ENCODE measurements at regions not wholly inside any gene's neighbourhood (a gene's known extent, or its start where the extent isn't known, plus 50 kb on each side); places are given as distances from the start of the nearest gene placed in this dataset.

- POLR2A ChIA-PET, result no interaction called here
- no peak for DNase-seq
- CTCF ChIA-PET, result no interaction called here
- H3K9me3 ChIP-seq (ENCODE audit: control extremely low read depth in 1 of 5, control insufficient read depth in 4 of 5, insufficient read depth in 2 of 5, low read depth in 1 of 5, low read length in 4 of 5), result no peaks in the 10 kb centered on the region
- no peaks in the 10 kb centered on the region for H3K27me3 ChIP-seq (replicated peaks in 2 of 5; ENCODE audit: control insufficient read depth in 4 of 5, insufficient read depth in 5 of 5, low read length in 4 of 5)
- no CpG with 5 or more reads among the region's 1 CpG for WGBS (ENCODE audit: insufficient coverage)
- H3K36me3 ChIP-seq (ENCODE audit: control insufficient read depth in 4 of 4, insufficient read depth in 4 of 4, low read length in 3 of 4), result no peaks in the 10 kb centered on the region
- no peak overlapping the region for H3K27ac ChIP-seq (ENCODE audit: insufficient read depth in 1 of 2, low read depth in 1 of 2, low read length in 2 of 2, poor library complexity in 1 of 2, severe bottlenecking in 2 of 2)
- no peak overlapping the region for H3K4me3 ChIP-seq (ENCODE audit: control insufficient read depth in 1 of 7, extremely low read depth in 1 of 7, insufficient read depth in 4 of 7, low read depth in 2 of 7, low read length in 6 of 7)
- no peaks in the 10 kb centered on the region for H3K4me1 ChIP-seq (ENCODE audit: control extremely low read depth in 1 of 4, control insufficient read depth in 4 of 4, insufficient read depth in 4 of 4, low read length in 3 of 4)
Observed at GRCh38 chr9:1591310-1591709, 423.8 kb upstream of the SMARCA2 start.

DNA sequence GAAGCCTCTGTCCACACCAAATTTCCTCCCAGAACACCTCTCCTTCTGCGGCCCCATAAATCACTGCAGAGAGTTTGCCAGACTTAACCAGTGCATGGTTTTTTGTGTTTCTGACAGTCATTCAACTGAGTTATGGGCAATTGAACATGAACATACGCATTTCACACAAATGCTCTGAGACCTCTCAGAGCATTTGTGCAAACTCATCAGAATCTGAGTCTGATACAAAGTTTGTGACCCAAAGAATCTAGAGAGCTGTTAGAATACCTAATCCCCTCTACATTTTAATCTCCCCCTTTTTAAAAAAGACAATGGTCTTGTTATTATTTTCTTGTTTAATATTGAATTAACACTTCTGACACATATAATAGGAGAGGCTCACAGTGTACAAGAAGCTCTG, 416.9 kb upstream of the SMARCA2 start:
- Histone ChIP-seq H3K4me3 (ENCODE audit: control insufficient read depth in 1 of 7, extremely low read depth in 1 of 7, insufficient read depth in 4 of 7, low read depth in 2 of 7, low read length in 6 of 7) (no peak overlapping the region), H3K36me3 (ENCODE audit: control insufficient read depth in 4 of 4, insufficient read depth in 4 of 4, low read length in 3 of 4) (no peaks in the 10 kb centered on the region), H3K27ac (ENCODE audit: insufficient read depth in 1 of 2, low read depth in 1 of 2, low read length in 2 of 2, poor library complexity in 1 of 2, severe bottlenecking in 2 of 2) (no peak overlapping the region), H3K4me1 (ENCODE audit: control extremely low read depth in 1 of 4, control insufficient read depth in 4 of 4, insufficient read depth in 4 of 4, low read length in 3 of 4) (no peaks in the 10 kb centered on the region), H3K9me3 (ENCODE audit: control extremely low read depth in 1 of 5, control insufficient read depth in 4 of 5, insufficient read depth in 2 of 5, low read depth in 1 of 5, low read length in 4 of 5) (no peaks in the 10 kb centered on the region), H3K27me3 (replicated peaks in 2 of 5; ENCODE audit: control insufficient read depth in 4 of 5, insufficient read depth in 5 of 5, low read length in 4 of 5) (peaks cover 0 to 13% (median 0%) of the 10 kb centered on the region in 5 experiments)
- CTCF ChIA-PET, result no interaction called here
- 100% methylated on average over 2 of the region's 2 CpGs for WGBS (ENCODE audit: insufficient coverage)
- POLR2A ChIA-PET, result no interaction called here
- DNase-seq, result no peak

GRCh38 chr9:1599961-1600360, 415.2 kb upstream of the SMARCA2 start:
- WGBS (ENCODE audit: insufficient coverage), result no CpG with 5 or more reads among the region's 2 CpGs
- no peaks in the 10 kb centered on the region for H3K9me3 ChIP-seq (ENCODE audit: control extremely low read depth in 1 of 5, control insufficient read depth in 4 of 5, insufficient read depth in 2 of 5, low read depth in 1 of 5, low read length in 4 of 5)
- CTCF ChIA-PET, result no interaction called here

GRCh38 chr9:1604942-1605560, 410.1 kb upstream of the SMARCA2 start:
- CTCF ChIA-PET, result no interaction called here
- POLR2A ChIA-PET, result no interaction called here
- DNase-seq, result peak; percentile 16 to 38 (median 37)
- Histone ChIP-seq H3K4me1 (ENCODE audit: control extremely low read depth in 1 of 4, control insufficient read depth in 4 of 4, insufficient read depth in 4 of 4, low read length in 3 of 4) (no peaks in the 10 kb centered on the region), H3K4me3 (ENCODE audit: control insufficient read depth in 1 of 7, extremely low read depth in 1 of 7, insufficient read depth in 4 of 7, low read depth in 2 of 7, low read length in 6 of 7) (no peak overlapping the region), H3K27ac (ENCODE audit: insufficient read depth in 1 of 2, low read depth in 1 of 2, low read length in 2 of 2, poor library complexity in 1 of 2, severe bottlenecking in 2 of 2) (no peak overlapping the region), H3K27me3 (replicated peaks in 2 of 5; ENCODE audit: control insufficient read depth in 4 of 5, insufficient read depth in 5 of 5, low read length in 4 of 5) (peaks cover 0 to 13% (median 0%) of the 10 kb centered on the region in 5 experiments), H3K36me3 (ENCODE audit: control insufficient read depth in 4 of 4, insufficient read depth in 4 of 4, low read length in 3 of 4) (no peaks in the 10 kb centered on the region), H3K9me3 (ENCODE audit: control extremely low read depth in 1 of 5, control insufficient read depth in 4 of 5, insufficient read depth in 2 of 5, low read depth in 1 of 5, low read length in 4 of 5) (no peaks in the 10 kb centered on the region)
- 65% methylated on average over 4 of the region's 5 CpGs for WGBS (ENCODE audit: insufficient coverage)

More at GRCh38 chr9:1599961-1600360, 415.2 kb upstream of the SMARCA2 start:
- peaks cover 0 to 16% (median 0%) of the 10 kb centered on the region in 5 experiments for H3K27me3 ChIP-seq (replicated peaks in 2 of 5; ENCODE audit: control insufficient read depth in 4 of 5, insufficient read depth in 5 of 5, low read length in 4 of 5)
- no peaks in the 10 kb centered on the region for H3K36me3 ChIP-seq (ENCODE audit: control insufficient read depth in 4 of 4, insufficient read depth in 4 of 4, low read length in 3 of 4)
- H3K4me1 ChIP-seq (ENCODE audit: control extremely low read depth in 1 of 4, control insufficient read depth in 4 of 4, insufficient read depth in 4 of 4, low read length in 3 of 4), result no peaks in the 10 kb centered on the region
- DNase-seq, result no peak
- no peak overlapping the region for H3K4me3 ChIP-seq (ENCODE audit: control insufficient read depth in 1 of 7, extremely low read depth in 1 of 7, insufficient read depth in 4 of 7, low read depth in 2 of 7, low read length in 6 of 7)
- POLR2A ChIA-PET, result no interaction called here
- no peak overlapping the region for H3K27ac ChIP-seq (ENCODE audit: insufficient read depth in 1 of 2, low read depth in 1 of 2, low read length in 2 of 2, poor library complexity in 1 of 2, severe bottlenecking in 2 of 2)

GRCh38 chr9:1606253-1606652, 408.9 kb upstream of the SMARCA2 start:
- H3K4me3 ChIP-seq (ENCODE audit: control insufficient read depth in 1 of 7, extremely low read depth in 1 of 7, insufficient read depth in 4 of 7, low read depth in 2 of 7, low read length in 6 of 7), result no peak overlapping the region
- no peaks in the 10 kb centered on the region for H3K4me1 ChIP-seq (ENCODE audit: control extremely low read depth in 1 of 4, control insufficient read depth in 4 of 4, insufficient read depth in 4 of 4, low read length in 3 of 4)
- 5% methylated on average over 3 of the region's 5 CpGs for WGBS (ENCODE audit: insufficient coverage)
- POLR2A ChIA-PET, result no interaction called here
- no peaks in the 10 kb centered on the region for H3K36me3 ChIP-seq (ENCODE audit: control insufficient read depth in 4 of 4, insufficient read depth in 4 of 4, low read length in 3 of 4)
- no peaks in the 10 kb centered on the region for H3K9me3 ChIP-seq (ENCODE audit: control extremely low read depth in 1 of 5, control insufficient read depth in 4 of 5, insufficient read depth in 2 of 5, low read depth in 1 of 5, low read length in 4 of 5)
- CTCF ChIA-PET, result interaction anchor here (0.7 kb wide), 1 partner anchor 596 kb away, joined by 3 read pairs; no protein-coding TSS in a partner anchor
- H3K27ac ChIP-seq (ENCODE audit: insufficient read depth in 1 of 2, low read depth in 1 of 2, low read length in 2 of 2, poor library complexity in 1 of 2, severe bottlenecking in 2 of 2), result no peak overlapping the region
- peak in 2 of 3 donors; percentile 15 to 37 for DNase-seq
- peaks cover 0 to 11% (median 0%) of the 10 kb centered on the region in 5 experiments for H3K27me3 ChIP-seq (replicated peaks in 2 of 5; ENCODE audit: control insufficient read depth in 4 of 5, insufficient read depth in 5 of 5, low read length in 4 of 5)

- peaks cover 0 to 7% (median 0%) of the 10 kb centered on the region in 5 experiments for H3K27me3 ChIP-seq (replicated peaks in 2 of 5; ENCODE audit: control insufficient read depth in 4 of 5, insufficient read depth in 5 of 5, low read length in 4 of 5)
- H3K36me3 ChIP-seq (ENCODE audit: control insufficient read depth in 4 of 4, insufficient read depth in 4 of 4, low read length in 3 of 4), result no peaks in the 10 kb centered on the region
- no peak for DNase-seq
- no peaks in the 10 kb centered on the region for H3K9me3 ChIP-seq (ENCODE audit: control extremely low read depth in 1 of 5, control insufficient read depth in 4 of 5, insufficient read depth in 2 of 5, low read depth in 1 of 5, low read length in 4 of 5)
- no CpG with 5 or more reads among the region's 2 CpGs for WGBS (ENCODE audit: insufficient coverage)
- no peaks in the 10 kb centered on the region for H3K4me1 ChIP-seq (ENCODE audit: control extremely low read depth in 1 of 4, control insufficient read depth in 4 of 4, insufficient read depth in 4 of 4, low read length in 3 of 4)
- H3K4me3 ChIP-seq (ENCODE audit: control insufficient read depth in 1 of 7, extremely low read depth in 1 of 7, insufficient read depth in 4 of 7, low read depth in 2 of 7, low read length in 6 of 7), result no peak overlapping the region
- ChIA-PET POLR2A (no interaction called here), CTCF (no interaction called here)
- H3K27ac ChIP-seq (ENCODE audit: insufficient read depth in 1 of 2, low read depth in 1 of 2, low read length in 2 of 2, poor library complexity in 1 of 2, severe bottlenecking in 2 of 2), result no peak overlapping the region
Observed at GRCh38 chr9:1612886-1613285, 402.3 kb upstream of the SMARCA2 start.

DNA sequence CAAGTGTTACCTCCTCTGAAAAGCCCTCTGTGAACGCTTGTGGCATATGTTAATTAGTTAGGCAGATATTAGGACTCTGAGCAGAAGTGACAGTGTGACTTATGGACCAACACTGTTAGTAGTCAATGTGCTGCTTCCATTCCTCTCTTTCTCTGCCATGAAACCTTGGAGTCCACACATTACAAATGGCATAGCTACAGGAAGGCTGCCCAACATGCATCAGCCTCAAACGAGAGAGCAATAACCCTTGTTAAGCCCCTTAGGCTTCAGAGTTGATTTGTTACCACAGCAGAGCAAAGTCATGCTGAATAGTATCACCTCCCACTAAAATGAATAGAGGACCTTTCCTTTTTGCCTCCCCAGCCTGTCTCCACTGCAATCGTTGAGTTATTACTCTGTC, 397.7 kb upstream of the SMARCA2 start:
- Histone ChIP-seq H3K4me1 (ENCODE audit: control extremely low read depth in 1 of 4, control insufficient read depth in 4 of 4, insufficient read depth in 4 of 4, low read length in 3 of 4) (no peaks in the 10 kb centered on the region), H3K9me3 (ENCODE audit: control extremely low read depth in 1 of 5, control insufficient read depth in 4 of 5, insufficient read depth in 2 of 5, low read depth in 1 of 5, low read length in 4 of 5) (no peaks in the 10 kb centered on the region), H3K36me3 (ENCODE audit: control insufficient read depth in 4 of 4, insufficient read depth in 4 of 4, low read length in 3 of 4) (no peaks in the 10 kb centered on the region), H3K27ac (ENCODE audit: insufficient read depth in 1 of 2, low read depth in 1 of 2, low read length in 2 of 2, poor library complexity in 1 of 2, severe bottlenecking in 2 of 2) (no peak overlapping the region), H3K4me3 (ENCODE audit: control insufficient read depth in 1 of 7, extremely low read depth in 1 of 7, insufficient read depth in 4 of 7, low read depth in 2 of 7, low read length in 6 of 7) (no peak overlapping the region), H3K27me3 (replicated peaks in 2 of 5; ENCODE audit: control insufficient read depth in 4 of 5, insufficient read depth in 5 of 5, low read length in 4 of 5) (peaks cover 0 to 7% (median 0%) of the 10 kb centered on the region in 5 experiments)
- 71% methylated on average over 1 of the region's 3 CpGs for WGBS (ENCODE audit: insufficient coverage)
- no peak for DNase-seq
- ChIA-PET CTCF (interaction anchor here (0.9 kb wide), 1 partner anchor 14 kb away, joined by 3 read pairs; no protein-coding TSS in a partner anchor), POLR2A (no interaction called here)

All from common myeloid progenitor, CD34-positive (primary cell).